ENCODE measurements at regions not wholly inside any gene's neighbourhood (a gene's known extent, or its start where the extent isn't known, plus 50 kb on each side); places are given as distances from the start of the nearest gene placed in this dataset.

GRCh38 chr2:58770846-58771245 is 529.7 kb upstream of the FANCL start:
- TF ChIP-seq, protein P1, sequence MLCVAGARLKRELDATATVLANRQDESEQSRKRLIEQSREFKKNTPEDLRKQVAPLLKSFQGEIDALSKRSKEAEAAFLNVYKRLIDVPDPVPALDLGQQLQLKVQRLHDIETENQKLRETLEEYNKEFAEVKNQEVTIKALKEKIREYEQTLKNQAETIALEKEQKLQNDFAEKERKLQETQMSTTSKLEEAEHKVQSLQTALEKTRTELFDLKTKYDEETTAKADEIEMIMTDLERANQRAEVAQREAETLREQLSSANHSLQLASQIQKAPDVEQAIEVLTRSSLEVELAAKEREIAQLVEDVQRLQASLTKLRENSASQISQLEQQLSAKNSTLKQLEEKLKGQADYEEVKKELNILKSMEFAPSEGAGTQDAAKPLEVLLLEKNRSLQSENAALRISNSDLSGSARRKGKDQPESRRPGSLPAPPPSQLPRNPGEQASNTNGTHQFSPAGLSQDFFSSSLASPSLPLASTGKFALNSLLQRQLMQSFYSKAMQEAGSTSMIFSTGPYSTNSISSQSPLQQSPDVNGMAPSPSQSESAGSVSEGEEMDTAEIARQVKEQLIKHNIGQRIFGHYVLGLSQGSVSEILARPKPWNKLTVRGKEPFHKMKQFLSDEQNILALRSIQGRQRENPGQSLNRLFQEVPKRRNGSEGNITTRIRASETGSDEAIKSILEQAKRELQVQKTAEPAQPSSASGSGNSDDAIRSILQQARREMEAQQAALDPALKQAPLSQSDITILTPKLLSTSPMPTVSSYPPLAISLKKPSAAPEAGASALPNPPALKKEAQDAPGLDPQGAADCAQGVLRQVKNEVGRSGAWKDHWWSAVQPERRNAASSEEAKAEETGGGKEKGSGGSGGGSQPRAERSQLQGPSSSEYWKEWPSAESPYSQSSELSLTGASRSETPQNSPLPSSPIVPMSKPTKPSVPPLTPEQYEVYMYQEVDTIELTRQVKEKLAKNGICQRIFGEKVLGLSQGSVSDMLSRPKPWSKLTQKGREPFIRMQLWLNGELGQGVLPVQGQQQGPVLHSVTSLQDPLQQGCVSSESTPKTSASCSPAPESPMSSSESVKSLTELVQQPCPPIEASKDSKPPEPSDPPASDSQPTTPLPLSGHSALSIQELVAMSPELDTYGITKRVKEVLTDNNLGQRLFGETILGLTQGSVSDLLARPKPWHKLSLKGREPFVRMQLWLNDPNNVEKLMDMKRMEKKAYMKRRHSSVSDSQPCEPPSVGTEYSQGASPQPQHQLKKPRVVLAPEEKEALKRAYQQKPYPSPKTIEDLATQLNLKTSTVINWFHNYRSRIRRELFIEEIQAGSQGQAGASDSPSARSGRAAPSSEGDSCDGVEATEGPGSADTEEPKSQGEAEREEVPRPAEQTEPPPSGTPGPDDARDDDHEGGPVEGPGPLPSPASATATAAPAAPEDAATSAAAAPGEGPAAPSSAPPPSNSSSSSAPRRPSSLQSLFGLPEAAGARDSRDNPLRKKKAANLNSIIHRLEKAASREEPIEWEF (IDR thresholded peaks at IDR 0.05; ENCODE audit: insufficient replicate concordance, low read depth, low read length), result no peak
- no peak for TF ChIP-seq CTCF (IDR thresholded peaks at IDR 0.05 in 2 of 3, conservative IDR thresholded peaks at IDR 0.05 in 1 of 3; ENCODE audit: control insufficient read depth in 2 of 3, extremely low read depth in 1 of 3, insufficient read depth in 1 of 3, low read depth in 3 of 3, low read length in 3 of 3)

All from GM12878 (cell line).